SK-N-SH (cell line): ENCODE measurements at regions not wholly inside any gene's neighbourhood (a gene's known extent, or its start where the extent isn't known, plus 50 kb on each side); places are given as distances from the start of the nearest gene placed in this dataset.

Experiments used
- CTCF ChIP-seq: fragments of 200-600 bp; sonication (generic); IDR thresholded peaks from 2 replicates; pipeline ENCODE4 v1.6.1; 2017; ENCODE audit warnings: antibody characterized with exemption, mild to moderate bottlenecking, moderate library complexity
- GABPA ChIP-seq: IDR thresholded peaks from 2 replicates; pipeline ENCODE4 v1.4.0; 2012; ENCODE audit warnings: low read depth, mild to moderate bottlenecking
- NFIC ChIP-seq: IDR thresholded peaks from 2 replicates; pipeline ENCODE4 v1.4.0; 2012; ENCODE audit warnings: borderline replicate concordance
- RFX5 ChIP-seq: IDR thresholded peaks from 2 replicates; pipeline ENCODE4 v1.6.1; 2012; ENCODE audit warnings: mild to moderate bottlenecking, improper control_type of control experiment, low read length

GRCh38 chr4:189124149-189124758 is 816.4 kb upstream of the FRG1 start:
- TF ChIP-seq GABPA = no peak
- TF ChIP-seq CTCF = peak; percentile 72
- no peak for TF ChIP-seq RFX5
- TF ChIP-seq NFIC = no peak
